ENCODE measurements at regions not wholly inside any gene's neighbourhood (a gene's known extent, or its start where the extent isn't known, plus 50 kb on each side); places are given as distances from the start of the nearest gene placed in this dataset.
A peak's percentile ranks its signal among the peaks of the same experiment; 100 is the strongest.

DNA sequence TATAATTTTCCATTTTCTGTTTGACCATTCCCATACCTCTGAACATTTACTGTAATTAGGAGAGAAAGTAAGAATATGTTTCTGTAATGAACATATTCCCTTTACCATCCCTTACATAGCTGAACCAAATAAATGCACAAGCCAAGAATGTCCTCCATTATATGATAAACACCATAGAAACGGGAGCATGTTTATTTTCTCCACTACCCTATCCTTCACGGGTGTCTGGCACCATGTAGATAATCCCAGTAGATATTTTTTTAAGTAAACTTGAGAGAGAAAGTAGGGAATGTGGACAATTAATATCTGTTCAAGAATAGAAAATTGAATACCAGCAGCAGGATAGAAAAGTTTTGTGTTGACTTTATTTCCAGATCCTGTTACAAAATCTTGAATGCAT, 928.4 kb downstream of the EFNB2 start:
- no peak for DNase-seq (ENCODE audit: low spot score)

DNA sequence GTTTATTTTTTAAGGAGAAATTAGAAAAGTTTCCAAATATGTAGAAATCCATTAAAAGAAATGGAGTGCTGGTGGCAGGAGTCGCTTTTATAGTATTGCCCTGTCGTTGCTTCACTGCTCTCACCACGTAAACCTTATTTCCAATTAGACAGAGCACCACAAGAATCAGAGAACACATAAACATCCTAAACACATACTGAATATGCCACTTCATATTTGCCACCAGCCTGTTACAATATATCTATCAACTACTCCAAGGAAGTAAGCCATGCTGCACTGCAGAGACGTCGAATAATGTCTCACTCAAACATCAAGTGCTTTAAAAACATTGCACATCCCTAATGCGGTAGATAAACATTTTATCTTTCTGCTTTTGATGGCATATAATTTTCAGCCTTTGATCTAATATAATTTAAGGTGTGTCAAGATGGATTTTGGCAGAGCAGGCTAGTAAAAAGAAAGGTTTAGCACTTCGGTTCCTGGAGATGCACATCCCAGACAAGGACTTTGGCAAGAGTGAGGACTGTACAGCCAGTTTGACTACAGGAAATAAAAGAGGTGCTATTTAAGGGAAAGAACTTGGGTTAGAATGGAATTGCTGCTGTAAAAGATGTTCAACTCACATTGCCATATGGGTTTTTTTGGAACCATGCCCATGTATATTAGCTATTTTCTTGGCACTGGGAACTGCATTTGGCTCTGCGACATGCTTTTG, 932.3 kb downstream of the EFNB2 start:
- no peak for DNase-seq (ENCODE audit: low spot score)

DNA sequence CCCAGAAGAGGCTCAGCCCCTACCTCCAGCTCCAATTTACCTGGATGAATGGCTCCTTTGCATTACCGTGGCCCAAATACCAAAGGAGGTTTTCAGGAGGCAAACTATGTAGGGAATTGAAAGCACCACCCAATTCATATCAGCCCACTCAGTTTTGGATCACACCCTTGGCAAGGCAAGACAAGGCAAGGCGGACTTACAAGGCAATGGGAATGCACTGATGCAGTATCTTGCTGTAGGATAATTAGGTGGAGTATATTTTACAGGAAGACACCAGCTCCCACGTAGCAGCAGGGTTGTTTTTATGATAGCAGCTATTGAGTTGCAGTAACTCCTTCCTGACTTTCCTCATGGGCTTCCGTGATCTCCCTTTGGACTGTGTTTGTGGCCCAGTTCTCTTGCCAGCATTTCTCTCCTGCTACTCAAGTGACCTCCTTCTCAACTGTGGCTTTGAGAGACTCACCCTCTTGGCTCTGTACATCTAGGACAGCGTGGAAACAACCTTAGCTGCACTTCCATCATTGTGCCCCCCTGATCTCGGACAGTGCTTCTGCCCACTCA, 935.9 kb downstream of the EFNB2 start:
- no peak for DNase-seq (ENCODE audit: low spot score)

GRCh38 chr13:105598529-105598928, 936.9 kb downstream of the EFNB2 start:
- DNase-seq (ENCODE audit: low spot score), result peak; percentile 65

DNA sequence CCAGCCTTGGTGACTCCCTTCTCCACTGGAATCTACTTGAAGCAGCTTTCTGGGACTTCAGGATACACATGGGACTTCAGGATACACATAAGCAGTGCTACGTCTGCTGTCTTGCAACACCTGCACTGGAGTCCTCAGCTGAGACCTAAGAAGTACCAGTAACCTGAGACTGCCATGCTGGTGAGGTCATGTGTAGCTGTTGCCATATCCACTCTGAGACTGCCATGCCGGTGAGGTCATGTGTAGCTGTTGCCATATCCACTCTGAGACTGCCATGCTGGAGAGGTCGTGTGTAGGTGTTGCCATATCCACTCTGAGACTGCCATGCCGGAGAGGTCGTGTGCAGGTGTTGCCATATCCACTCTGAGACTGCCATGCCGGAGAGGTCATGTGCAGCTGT, 937.9 kb downstream of the EFNB2 start:
- DNase-seq (ENCODE audit: low spot score), result no peak

GRCh38 chr13:105595471-105595870, 940.0 kb downstream of the EFNB2 start:
- no peak for DNase-seq (ENCODE audit: low spot score)

- DNase-seq (ENCODE audit: low spot score), result no peak
Measured at GRCh38 chr13:105591277-105591676, 944.2 kb downstream of the EFNB2 start.

DNA sequence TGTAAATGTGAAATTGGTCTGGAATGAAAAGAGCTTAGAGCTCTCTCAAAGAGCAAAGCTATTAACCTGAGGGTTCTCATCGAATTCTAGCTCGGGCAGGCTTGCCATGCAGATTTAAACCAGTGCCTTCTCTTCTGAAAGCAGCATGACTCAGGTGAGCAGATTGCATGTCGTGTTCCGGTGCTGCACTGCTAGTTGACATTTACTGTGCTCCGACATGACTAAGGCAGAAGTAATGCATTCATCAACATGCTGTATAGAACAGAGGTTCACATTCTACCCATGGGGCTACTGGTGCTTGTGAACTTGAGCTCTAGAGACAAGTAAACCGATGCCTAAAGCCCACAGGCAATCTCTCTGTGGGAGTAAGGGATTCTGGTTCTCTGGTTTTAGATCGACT, 947.7 kb downstream of the EFNB2 start:
- DNase-seq (ENCODE audit: low spot score), result peak; percentile 94

DNA sequence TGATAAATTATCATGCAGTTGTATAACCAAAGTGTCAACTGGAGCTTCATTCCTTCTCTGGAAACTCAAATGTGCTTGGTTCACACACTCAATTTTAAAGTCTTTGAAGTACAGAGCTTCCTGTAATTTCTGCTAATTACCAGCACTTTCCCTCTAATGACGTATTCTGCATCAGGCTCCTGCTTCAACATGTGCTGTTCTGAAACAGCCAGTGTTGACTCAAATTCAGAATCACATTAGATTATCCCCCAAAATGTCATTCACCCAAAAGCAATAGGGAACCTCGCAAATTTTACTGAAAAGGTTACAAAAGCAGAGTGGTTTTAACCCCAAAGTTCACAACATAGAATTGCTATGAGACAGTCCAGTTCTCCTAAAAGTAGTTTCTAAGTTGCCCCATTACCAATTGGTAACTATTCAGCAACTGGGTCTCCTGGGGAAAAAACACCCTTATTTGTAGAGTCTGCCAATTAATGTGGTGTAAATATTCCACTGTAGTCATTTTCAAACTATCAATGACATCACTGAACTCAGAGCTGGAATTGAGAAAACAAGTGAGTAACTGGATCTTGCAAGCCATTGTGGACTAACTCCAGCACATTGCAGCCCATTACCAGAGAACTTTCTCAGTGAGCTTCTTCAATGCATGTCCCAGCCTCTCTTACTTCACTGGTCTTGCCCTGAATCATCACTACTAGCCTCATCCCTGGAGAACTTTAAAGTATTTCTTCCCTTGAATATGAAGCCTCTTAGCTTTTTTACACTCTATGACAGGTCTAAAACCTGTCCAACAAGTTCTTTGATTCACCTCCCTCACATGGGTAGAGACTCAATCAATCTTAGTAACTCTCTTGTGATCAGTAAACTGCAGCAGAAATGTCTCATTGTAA, 955.4 kb downstream of the EFNB2 start:
- peak; percentile 75 for DNase-seq (ENCODE audit: low spot score)

DNA sequence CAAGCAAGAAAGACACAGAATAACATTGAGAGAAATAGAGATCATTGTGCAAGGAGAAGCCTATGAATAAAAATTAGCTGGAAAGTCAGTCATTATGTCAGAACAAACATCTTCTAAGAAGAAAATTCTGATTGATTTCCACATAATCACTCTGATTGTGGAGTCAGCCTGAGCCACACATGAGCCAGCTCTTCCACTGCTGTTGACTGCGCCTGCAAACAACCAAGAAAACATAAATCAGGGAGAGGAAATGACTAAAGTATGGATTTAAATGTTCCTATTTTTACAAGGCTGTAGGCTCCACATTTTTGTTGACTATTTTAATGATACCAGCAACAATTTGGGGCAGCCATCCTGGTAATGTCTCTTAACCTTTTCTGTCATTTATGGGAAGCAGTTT, 962.3 kb downstream of the EFNB2 start:
- no peak for DNase-seq (ENCODE audit: low spot score)

DNA sequence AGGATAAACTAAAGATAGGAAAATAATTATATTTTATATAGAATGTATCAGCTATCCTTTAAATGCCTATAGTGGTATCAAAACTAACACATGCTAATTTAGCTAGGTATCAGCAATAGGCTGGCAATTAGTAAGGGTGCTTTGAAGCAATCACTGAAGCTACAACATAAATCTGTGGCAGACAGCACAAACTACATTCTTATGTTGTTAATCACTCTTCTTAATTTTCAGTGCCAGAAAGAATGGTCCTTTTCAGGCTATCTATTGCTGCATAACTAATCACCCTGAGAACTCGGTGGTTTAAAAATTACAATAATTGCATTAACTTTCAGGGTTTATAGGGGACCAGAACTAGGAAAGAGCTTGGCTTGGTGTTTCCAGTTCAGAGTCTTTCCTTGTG, 963.1 kb downstream of the EFNB2 start:
- peak; percentile 26 for DNase-seq (ENCODE audit: low spot score)

GRCh38 chr13:105569816-105570215, 965.6 kb downstream of the EFNB2 start:
- DNase-seq (ENCODE audit: low spot score), result no peak

DNA sequence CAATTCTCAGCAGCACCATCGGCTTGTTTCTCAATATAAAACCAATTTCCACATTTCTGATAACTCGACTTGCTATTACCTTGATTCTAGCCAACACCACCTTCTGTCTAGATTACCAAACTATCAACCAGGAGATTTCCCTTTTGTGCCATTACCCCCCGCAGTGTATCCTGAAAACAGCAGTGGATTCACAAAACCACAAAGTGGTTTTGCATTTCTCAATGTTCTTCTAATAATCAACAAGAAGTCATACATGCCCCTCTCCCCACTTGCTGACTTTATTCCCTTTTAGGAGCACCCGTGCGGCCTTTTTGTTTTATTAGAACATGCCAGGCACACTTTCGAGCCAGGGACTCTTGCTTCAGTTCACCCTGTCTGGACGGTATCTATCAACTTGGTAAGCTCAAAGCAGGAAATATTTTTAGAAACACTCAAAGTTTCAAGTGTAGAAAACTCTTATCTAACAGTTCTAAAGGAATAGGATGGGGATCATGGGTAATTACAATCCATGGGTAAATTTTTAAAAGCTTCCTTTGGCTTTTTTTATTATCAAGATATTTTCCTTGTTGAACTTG, 967.4 kb downstream of the EFNB2 start:
- no peak for DNase-seq (ENCODE audit: low spot score)

- DNase-seq (ENCODE audit: low spot score), result no peak
Measured at GRCh38 chr13:105565136-105565727, 970.2 kb downstream of the EFNB2 start.

DNA sequence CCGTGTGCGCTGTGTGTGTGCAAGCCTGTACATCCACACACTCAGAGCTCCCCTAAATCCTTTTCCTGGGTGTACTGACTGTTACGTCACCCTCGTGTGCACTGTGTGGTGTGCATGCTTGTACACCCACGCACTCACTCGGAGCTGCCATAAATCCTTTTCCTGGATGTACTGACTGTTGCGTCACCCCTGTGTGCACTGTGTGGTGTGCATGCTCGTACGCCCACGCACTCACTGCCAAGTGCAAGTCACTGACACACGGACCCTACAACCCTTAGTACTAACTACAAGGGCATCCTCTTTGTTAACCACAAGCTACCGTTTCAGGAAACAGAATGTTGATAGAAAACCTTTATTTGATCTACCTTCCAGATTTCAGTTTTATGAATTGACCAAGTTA, 983.4 kb downstream of the EFNB2 start:
- DNase-seq (ENCODE audit: low spot score), result no peak

DNA sequence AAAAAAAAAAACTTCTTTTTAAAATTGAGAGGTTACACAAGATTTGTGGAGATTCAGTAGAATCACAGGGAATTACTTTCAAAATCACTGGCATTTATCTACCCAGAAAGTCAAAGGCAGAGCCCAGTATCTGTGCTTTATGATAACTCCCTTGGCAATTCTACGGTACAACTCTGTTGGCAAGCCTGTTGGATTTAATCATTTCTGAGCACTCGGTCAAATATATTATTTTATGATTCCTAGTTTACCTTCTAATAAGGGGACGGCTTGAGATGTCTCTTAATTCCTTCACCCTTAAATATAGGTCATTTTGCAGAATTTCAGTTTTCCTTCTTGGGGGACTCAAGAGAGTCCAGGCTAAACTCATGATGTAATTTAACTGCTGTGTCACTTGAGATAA, 987.6 kb downstream of the EFNB2 start:
- no peak for DNase-seq (ENCODE audit: low spot score)

DNA sequence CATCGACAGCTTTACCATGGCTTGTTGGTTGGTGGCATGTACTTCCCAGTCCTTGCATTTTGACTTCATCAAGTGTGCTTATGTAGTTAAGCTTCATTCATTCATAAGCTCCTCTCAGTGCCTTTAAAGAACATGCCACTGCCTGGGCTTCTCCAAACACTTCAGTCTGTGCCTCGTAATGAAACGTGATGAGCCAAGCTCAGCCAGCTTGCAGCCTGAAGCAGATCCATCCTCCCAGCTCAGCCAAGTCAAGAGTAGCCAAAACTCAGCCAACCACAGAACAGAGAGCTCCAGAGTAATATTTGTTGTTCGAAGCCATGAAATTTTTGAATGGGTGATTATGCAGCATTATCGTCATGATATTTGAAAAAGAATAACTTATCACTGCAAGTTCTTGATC, 989.7 kb downstream of the EFNB2 start:
- no peak for DNase-seq (ENCODE audit: low spot score)

DNA sequence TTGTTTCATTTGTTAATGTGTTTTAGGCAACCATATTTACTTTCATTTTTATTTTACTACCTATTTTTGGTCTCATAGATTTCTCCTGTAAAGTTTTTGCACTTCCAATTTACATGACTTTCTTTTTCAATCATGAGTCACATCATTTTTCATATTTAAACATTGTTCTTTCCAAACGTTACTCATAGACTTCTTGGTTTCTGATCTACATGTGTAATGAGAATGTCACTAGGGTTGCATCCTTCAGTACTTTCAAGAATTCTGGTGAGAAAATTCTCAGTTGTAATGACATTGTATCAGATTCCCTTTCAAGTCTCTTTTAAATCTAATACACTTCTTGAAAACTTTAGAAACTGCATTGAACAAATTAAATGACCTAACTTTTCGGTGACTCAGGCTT, 991.7 kb downstream of the EFNB2 start:
- DNase-seq (ENCODE audit: low spot score), result peak; percentile 1

DNA sequence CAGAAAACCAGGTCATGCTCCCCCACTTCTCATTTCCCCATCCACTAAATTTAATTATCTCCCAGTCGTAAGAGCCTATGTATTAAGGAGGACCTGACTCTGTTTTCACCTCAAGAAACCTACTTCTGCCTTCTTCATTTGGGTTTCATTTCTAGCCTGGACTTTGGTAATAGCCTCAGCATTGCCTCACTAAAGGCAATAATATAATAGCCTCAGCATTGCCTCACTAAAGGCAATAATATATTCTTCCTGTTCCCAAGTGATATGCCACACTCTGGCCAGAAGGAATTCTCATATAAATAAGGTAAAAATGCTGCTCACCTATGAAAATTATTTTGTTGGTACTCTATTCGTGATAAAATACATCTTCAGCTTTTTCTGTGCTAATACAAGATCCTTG, 993.9 kb downstream of the EFNB2 start:
- no peak for DNase-seq (ENCODE audit: low spot score)

DNA sequence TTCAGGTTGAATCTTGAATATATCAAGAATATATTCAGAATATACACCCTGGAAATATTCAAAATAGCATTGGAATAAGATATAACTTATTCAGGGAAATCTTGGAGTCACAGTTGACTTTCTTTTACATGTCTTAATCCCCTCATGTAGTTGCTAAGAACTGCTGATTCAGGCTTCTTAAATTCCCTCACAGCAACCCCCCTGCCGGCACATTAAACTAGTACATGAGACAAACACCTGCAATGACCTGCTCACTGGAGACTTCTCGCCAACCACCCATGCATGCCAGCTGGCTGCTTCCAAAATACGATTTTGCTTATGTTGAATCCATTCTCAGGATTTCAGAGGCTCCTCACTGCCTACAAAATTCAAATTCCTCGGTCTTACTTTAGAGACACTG, 997.1 kb downstream of the EFNB2 start:
- DNase-seq (ENCODE audit: low spot score), result peak; percentile 24

DNA sequence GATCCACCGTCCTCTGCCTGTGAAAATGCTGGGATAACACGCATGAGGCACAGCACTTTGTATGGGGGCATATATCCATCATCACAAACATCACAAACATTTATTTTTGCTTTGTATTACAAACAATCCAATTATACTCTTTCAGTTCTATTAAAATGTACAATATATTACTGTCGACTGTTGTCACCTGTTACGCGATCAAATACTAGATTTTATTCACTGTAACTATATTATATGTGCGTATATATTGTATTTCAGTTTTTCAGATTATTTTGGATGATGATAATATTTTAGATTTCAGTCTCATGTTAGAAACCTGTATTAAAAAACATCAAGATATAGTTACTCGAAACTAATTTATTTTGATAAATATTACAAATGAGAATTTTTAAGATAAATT, 998.3 kb downstream of the EFNB2 start:
- DNase-seq (ENCODE audit: low spot score), result no peak

- DNase-seq (ENCODE audit: low spot score), result no peak
Measured at GRCh38 chr13:105530468-105530867, 1005.0 kb downstream of the EFNB2 start.

Measured in kidney tubule cell (primary cell).